ENCODE measurements at regions not wholly inside any gene's neighbourhood (a gene's known extent, or its start where the extent isn't known, plus 50 kb on each side); places are given as distances from the start of the nearest gene placed in this dataset.

DNA sequence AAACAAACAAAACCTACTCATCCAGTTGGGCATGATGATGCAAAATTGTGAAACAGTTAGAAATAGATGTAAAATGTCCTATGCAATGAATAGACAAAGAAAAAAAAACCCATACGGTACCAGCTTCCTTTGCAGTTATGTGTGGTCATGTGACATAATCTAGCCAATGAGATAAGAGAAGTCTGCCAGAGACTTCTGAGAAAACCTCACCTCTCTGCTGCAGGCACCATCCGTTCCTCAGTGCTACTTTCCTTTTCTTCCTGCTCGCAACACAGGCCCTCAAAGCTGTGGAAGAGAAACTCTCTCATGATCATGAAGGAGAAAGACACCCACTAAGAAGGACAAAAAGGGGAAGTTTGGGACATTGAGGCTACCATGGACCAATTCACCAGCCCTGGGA lies 76.8 kb upstream of the CARD11 start:
- Mint-ChIP-seq H3K27me3 (ENCODE audit: low read depth, unreplicated experiment) (peaks cover 22% of the 10 kb centered on the region), H3K9me3 (ENCODE audit: unreplicated experiment) (peaks cover 15% of the 10 kb centered on the region), H3K27ac (ENCODE audit: unreplicated experiment) (no peak overlapping the region), H3K4me1 (ENCODE audit: low read depth, unreplicated experiment) (no peaks in the 10 kb centered on the region), H3K4me3 (ENCODE audit: unreplicated experiment) (no peak overlapping the region), H3K36me3 (ENCODE audit: low read depth, unreplicated experiment) (no peaks in the 10 kb centered on the region)
- H3K4me3 ChIP-seq (ENCODE audit: insufficient read depth, low read depth, low read length): no peak overlapping the region
- H3K4me2 ChIP-seq (ENCODE audit: low read length): no peak overlapping the region
- TF ChIP-seq, protein P1, sequence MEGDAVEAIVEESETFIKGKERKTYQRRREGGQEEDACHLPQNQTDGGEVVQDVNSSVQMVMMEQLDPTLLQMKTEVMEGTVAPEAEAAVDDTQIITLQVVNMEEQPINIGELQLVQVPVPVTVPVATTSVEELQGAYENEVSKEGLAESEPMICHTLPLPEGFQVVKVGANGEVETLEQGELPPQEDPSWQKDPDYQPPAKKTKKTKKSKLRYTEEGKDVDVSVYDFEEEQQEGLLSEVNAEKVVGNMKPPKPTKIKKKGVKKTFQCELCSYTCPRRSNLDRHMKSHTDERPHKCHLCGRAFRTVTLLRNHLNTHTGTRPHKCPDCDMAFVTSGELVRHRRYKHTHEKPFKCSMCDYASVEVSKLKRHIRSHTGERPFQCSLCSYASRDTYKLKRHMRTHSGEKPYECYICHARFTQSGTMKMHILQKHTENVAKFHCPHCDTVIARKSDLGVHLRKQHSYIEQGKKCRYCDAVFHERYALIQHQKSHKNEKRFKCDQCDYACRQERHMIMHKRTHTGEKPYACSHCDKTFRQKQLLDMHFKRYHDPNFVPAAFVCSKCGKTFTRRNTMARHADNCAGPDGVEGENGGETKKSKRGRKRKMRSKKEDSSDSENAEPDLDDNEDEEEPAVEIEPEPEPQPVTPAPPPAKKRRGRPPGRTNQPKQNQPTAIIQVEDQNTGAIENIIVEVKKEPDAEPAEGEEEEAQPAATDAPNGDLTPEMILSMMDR (IDR thresholded peaks at IDR 0.05; ENCODE audit: insufficient read depth, low read depth, low read length): no peak
- TF ChIP-seq EZH2 (IDR thresholded peaks at IDR 0.05; ENCODE audit: insufficient read depth, low read length): no peak
- no peaks in the 10 kb centered on the region for H3K36me3 ChIP-seq (ENCODE audit: insufficient read depth, low read length)
- H3K27me3 ChIP-seq (ENCODE audit: insufficient read depth, low read length): no peaks in the 10 kb centered on the region
- H4K20me1 ChIP-seq (ENCODE audit: insufficient read depth, low read length): no peaks in the 10 kb centered on the region
- no peak for DNase-seq (ENCODE audit: low read depth)
- no peak overlapping the region for H3K9ac ChIP-seq (ENCODE audit: low read length)
- H3K4me1 ChIP-seq (ENCODE audit: insufficient read depth, low read length): no peaks in the 10 kb centered on the region
- FAIRE-seq: no peak
- H3K9me3 ChIP-seq (ENCODE audit: insufficient read depth, low read depth, low read length): no peaks in the 10 kb centered on the region
- H2AFZ ChIP-seq (ENCODE audit: low read depth, low read length): no peak overlapping the region
- no peak overlapping the region for H3K27ac ChIP-seq (ENCODE audit: low read depth, low read length)
- H3K79me2 ChIP-seq (ENCODE audit: insufficient read depth, low read length): no peaks in the 10 kb centered on the region

DNA sequence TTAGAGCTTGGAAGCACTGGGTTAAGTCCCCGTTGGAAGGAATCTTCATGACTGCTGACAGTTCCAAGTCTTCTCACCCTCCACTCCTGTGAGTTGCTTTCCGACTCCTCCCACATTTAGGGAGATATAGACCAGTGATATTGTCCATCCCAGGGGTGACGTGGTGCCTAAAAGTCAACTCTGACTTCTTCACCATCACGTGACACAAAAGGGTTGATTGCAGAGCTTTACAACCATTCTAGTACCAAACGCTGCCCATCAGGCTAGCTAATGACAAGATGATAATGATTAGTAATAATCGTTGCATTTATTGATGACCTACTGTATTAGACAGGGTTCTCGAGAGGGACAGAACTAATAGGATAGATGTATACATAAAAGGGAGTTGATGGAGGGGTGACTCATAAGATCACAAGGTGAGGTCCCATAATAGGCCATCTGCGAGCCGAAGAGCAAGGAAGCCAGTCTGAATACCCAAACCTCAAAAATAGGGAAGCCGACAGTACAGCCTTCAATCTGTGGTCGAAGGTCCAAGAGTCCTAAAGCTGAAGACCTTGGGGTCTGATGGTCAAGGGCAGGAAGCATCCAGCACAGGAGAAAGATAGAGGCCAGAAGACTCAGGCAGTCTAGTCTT lies 85.3 kb upstream of the CARD11 start:
- H3K36me3 ChIP-seq (ENCODE audit: insufficient read depth, low read length): no peaks in the 10 kb centered on the region
- no peak overlapping the region for H3K4me2 ChIP-seq (ENCODE audit: low read length)
- no peaks in the 10 kb centered on the region for H3K27me3 ChIP-seq (ENCODE audit: insufficient read depth, low read length)
- no peaks in the 10 kb centered on the region for H3K4me1 Mint-ChIP-seq (ENCODE audit: low read depth, unreplicated experiment)
- no peaks in the 10 kb centered on the region for H3K36me3 Mint-ChIP-seq (ENCODE audit: low read depth, unreplicated experiment)
- no peak overlapping the region for H3K27ac ChIP-seq (ENCODE audit: low read depth, low read length)
- H3K9me3 Mint-ChIP-seq (ENCODE audit: unreplicated experiment): peaks cover 7% of the 10 kb centered on the region
- no peaks in the 10 kb centered on the region for H4K20me1 ChIP-seq (ENCODE audit: insufficient read depth, low read length)
- no peak overlapping the region for H3K4me3 Mint-ChIP-seq (ENCODE audit: unreplicated experiment)
- TF ChIP-seq EZH2 (IDR thresholded peaks at IDR 0.05; ENCODE audit: insufficient read depth, low read length): no peak
- TF ChIP-seq, protein P1 (IDR thresholded peaks at IDR 0.05; ENCODE audit: insufficient read depth, low read depth, low read length): no peak
- H3K9me3 ChIP-seq (ENCODE audit: insufficient read depth, low read depth, low read length): no peaks in the 10 kb centered on the region
- H3K9ac ChIP-seq (ENCODE audit: low read length): no peak overlapping the region
- no peak overlapping the region for H3K4me3 ChIP-seq (ENCODE audit: insufficient read depth, low read depth, low read length)
- H3K4me1 ChIP-seq (ENCODE audit: insufficient read depth, low read length): no peaks in the 10 kb centered on the region
- FAIRE-seq (no peak), DNase-seq (ENCODE audit: low read depth) (no peak)
- no peaks in the 10 kb centered on the region for H3K79me2 ChIP-seq (ENCODE audit: insufficient read depth, low read length)
- no peak overlapping the region for H2AFZ ChIP-seq (ENCODE audit: low read depth, low read length)
- H3K27ac Mint-ChIP-seq (ENCODE audit: unreplicated experiment): no peak overlapping the region
- peaks cover 18% of the 10 kb centered on the region for H3K27me3 Mint-ChIP-seq (ENCODE audit: low read depth, unreplicated experiment)

DNA sequence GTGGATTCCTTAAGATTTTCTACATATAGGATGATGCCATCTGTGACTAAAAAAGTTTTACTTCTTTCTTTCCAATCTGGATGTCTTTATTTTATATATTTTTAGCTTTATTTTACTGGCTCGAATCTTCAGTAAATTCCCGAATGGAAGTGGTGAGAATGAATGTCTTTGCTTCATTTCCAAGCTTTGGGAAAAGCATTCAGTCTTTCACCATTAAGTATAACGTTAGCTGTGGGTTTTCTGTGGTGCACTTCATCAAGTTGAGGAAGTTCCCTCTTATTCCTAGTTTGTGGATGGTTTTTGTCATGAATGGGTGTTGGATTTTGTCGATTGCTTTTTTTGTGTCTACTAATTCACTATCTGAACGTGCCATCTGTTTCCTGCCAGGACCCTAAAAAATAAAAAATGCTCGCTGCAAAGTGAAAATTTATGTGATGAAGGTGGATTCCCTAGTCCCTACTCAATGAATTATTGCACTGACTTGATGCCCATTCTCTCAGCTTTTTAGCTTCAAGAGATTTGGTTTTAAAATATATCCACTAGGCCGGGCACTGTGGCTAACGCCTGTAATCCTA lies 90.2 kb upstream of the CARD11 start:
- Histone ChIP-seq H3K4me1 (ENCODE audit: insufficient read depth, low read length) (no peaks in the 10 kb centered on the region), H3K4me2 (ENCODE audit: low read length) (no peak overlapping the region), H3K9ac (ENCODE audit: low read length) (no peak overlapping the region), H4K20me1 (ENCODE audit: insufficient read depth, low read length) (no peaks in the 10 kb centered on the region), H3K27me3 (ENCODE audit: insufficient read depth, low read length) (peaks cover 2% of the 10 kb centered on the region), H3K79me2 (ENCODE audit: insufficient read depth, low read length) (no peaks in the 10 kb centered on the region), H3K36me3 (ENCODE audit: insufficient read depth, low read length) (no peaks in the 10 kb centered on the region), H3K9me3 (ENCODE audit: insufficient read depth, low read depth, low read length) (no peaks in the 10 kb centered on the region), H2AFZ (ENCODE audit: low read depth, low read length) (no peak overlapping the region), H3K27ac (ENCODE audit: low read depth, low read length) (no peak overlapping the region), H3K4me3 (ENCODE audit: insufficient read depth, low read depth, low read length) (no peak overlapping the region)
- H3K4me3 Mint-ChIP-seq (ENCODE audit: unreplicated experiment): no peak overlapping the region
- H3K36me3 Mint-ChIP-seq (ENCODE audit: low read depth, unreplicated experiment): no peaks in the 10 kb centered on the region
- DNase-seq (ENCODE audit: low read depth) (no peak), FAIRE-seq (no peak)
- no peaks in the 10 kb centered on the region for H3K4me1 Mint-ChIP-seq (ENCODE audit: low read depth, unreplicated experiment)
- H3K9me3 Mint-ChIP-seq (ENCODE audit: unreplicated experiment): peaks cover 4% of the 10 kb centered on the region
- TF ChIP-seq, protein P1 (IDR thresholded peaks at IDR 0.05; ENCODE audit: insufficient read depth, low read depth, low read length): no peak
- TF ChIP-seq EZH2 (IDR thresholded peaks at IDR 0.05; ENCODE audit: insufficient read depth, low read length): no peak
- H3K27ac Mint-ChIP-seq (ENCODE audit: unreplicated experiment): no peak overlapping the region
- peaks cover 10% of the 10 kb centered on the region for H3K27me3 Mint-ChIP-seq (ENCODE audit: low read depth, unreplicated experiment)

All from astrocyte (in vitro differentiated cells and primary cell).